ENCODE measurements at regions not wholly inside any gene's neighbourhood (a gene's known extent, or its start where the extent isn't known, plus 50 kb on each side); places are given as distances from the start of the nearest gene placed in this dataset.

- Histone ChIP-seq H3K36me3 (no peaks in the 10 kb centered on the region), H3K4me1 (no peaks in the 10 kb centered on the region)
- TF ChIP-seq, protein P1, sequence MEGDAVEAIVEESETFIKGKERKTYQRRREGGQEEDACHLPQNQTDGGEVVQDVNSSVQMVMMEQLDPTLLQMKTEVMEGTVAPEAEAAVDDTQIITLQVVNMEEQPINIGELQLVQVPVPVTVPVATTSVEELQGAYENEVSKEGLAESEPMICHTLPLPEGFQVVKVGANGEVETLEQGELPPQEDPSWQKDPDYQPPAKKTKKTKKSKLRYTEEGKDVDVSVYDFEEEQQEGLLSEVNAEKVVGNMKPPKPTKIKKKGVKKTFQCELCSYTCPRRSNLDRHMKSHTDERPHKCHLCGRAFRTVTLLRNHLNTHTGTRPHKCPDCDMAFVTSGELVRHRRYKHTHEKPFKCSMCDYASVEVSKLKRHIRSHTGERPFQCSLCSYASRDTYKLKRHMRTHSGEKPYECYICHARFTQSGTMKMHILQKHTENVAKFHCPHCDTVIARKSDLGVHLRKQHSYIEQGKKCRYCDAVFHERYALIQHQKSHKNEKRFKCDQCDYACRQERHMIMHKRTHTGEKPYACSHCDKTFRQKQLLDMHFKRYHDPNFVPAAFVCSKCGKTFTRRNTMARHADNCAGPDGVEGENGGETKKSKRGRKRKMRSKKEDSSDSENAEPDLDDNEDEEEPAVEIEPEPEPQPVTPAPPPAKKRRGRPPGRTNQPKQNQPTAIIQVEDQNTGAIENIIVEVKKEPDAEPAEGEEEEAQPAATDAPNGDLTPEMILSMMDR (IDR thresholded peaks at IDR 0.05), result no peak
- TF ChIP-seq POLR2A (IDR thresholded peaks at IDR 0.05), result no peak
- no peak for TF ChIP-seq POLR2AphosphoS5 (IDR thresholded peaks at IDR 0.05)
Measured at GRCh38 chr22:22977479-22978200, 90.0 kb downstream of the IGLL5 start.

DNA sequence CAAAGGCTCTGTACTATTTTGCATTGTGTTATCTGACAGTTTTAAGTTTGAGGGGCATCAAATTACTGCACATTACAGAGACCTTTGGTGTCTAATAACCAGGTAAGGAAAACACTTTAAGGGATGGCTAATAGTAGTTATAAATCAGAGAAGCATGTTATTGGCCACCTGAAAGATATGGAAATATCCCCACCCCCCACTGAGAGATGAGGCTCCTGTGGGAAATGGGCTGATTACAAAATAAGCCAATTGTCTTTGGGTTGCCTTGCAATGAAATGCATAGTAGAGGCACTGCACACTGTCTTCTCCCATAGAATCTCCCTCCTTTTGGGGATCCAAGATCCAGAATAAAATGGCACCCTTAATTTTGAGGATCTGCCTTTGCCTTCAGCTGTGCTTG is 91.0 kb downstream of the IGLL5 start:
- Histone ChIP-seq H3K36me3 (no peaks in the 10 kb centered on the region), H3K27me3 (peaks cover 0 to 12% of the 10 kb centered on the region in 2 donors), H3K27ac (no peak overlapping the region), H3K4me1 (no peaks in the 10 kb centered on the region), H3K4me3 (no peak overlapping the region), H3K9me3 (peaks cover 11 to 26% of the 10 kb centered on the region in 2 donors)
- DNase-seq (ENCODE audit: low spot score in 2 of 2), result no peak
- intact Hi-C loops (cut with DNase I; ENCODE audit: low total_unique reads), result no loop called here
- TF ChIP-seq POLR2A (IDR thresholded peaks at IDR 0.05) (no peak), POLR2AphosphoS5 (IDR thresholded peaks at IDR 0.05) (no peak)
- TF ChIP-seq, protein P1 (IDR thresholded peaks at IDR 0.05), result no peak

More at GRCh38 chr22:22977479-22978200, 90.0 kb downstream of the IGLL5 start:
- peaks cover 0 to 12% of the 10 kb centered on the region in 2 donors for H3K27me3 ChIP-seq
- peaks cover 11 to 26% of the 10 kb centered on the region in 2 donors for H3K9me3 ChIP-seq
- H3K4me3 ChIP-seq, result no peak overlapping the region
- DNase-seq (ENCODE audit: low spot score in 2 of 2), result no peak
- intact Hi-C loops (cut with DNase I; ENCODE audit: low total_unique reads), result no loop called here
- no peak overlapping the region for H3K27ac ChIP-seq

- intact Hi-C loops (cut with DNase I; ENCODE audit: low total_unique reads), result no loop called here
- Histone ChIP-seq H3K27ac (no peak overlapping the region), H3K9me3 (peaks cover 11 to 26% of the 10 kb centered on the region in 2 donors), H3K27me3 (peaks cover 0 to 12% of the 10 kb centered on the region in 2 donors), H3K4me3 (no peak overlapping the region), H3K36me3 (no peaks in the 10 kb centered on the region), H3K4me1 (no peaks in the 10 kb centered on the region)
- no peak for TF ChIP-seq POLR2A (IDR thresholded peaks at IDR 0.05)
- TF ChIP-seq, protein P1 (IDR thresholded peaks at IDR 0.05), result no peak
- no peak for TF ChIP-seq POLR2AphosphoS5 (IDR thresholded peaks at IDR 0.05)
- no peak for DNase-seq (ENCODE audit: low spot score in 2 of 2)
Measured at GRCh38 chr22:22979121-22979724, 91.1 kb upstream of the GNAZ start.

DNA sequence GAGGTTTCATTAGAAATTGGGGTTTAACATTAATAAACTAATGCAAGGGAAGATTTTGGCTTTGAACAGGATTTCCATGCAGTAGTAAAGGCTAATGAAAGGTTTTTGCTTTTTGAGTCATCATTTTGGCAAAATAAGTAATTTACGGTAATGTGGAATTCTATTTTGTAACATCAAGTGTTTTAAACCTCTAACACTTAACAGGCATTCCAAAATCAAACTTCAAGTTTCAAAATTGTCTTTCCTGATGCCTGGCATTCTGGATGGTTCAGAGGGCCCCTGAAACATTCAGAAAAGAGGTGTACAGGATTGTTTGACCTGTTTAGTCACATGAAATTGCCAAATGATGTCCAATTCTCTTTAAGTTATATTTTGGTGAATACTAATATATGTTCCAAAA is 90.4 kb upstream of the GNAZ start:
- Histone ChIP-seq H3K9me3 (peaks cover 11 to 26% of the 10 kb centered on the region in 2 donors), H3K4me1 (no peaks in the 10 kb centered on the region), H3K4me3 (no peak overlapping the region), H3K27me3 (peaks cover 0 to 12% of the 10 kb centered on the region in 2 donors), H3K36me3 (no peaks in the 10 kb centered on the region), H3K27ac (no peak overlapping the region)
- intact Hi-C loops (cut with DNase I; ENCODE audit: low total_unique reads), result no loop called here
- DNase-seq (ENCODE audit: low spot score in 2 of 2), result no peak
- TF ChIP-seq POLR2A (IDR thresholded peaks at IDR 0.05) (no peak), POLR2AphosphoS5 (IDR thresholded peaks at IDR 0.05) (no peak)
- TF ChIP-seq, protein P1 (IDR thresholded peaks at IDR 0.05), result no peak

All from breast epithelium (tissue), 4 donors.